RWPE2 (cell line): ENCODE measurements at regions not wholly inside any gene's neighbourhood (a gene's known extent, or its start where the extent isn't known, plus 50 kb on each side); places are given as distances from the start of the nearest gene placed in this dataset.
"Not testable (repeated sequence)": the region's sequence is repeated elsewhere in the genome, so short reads cannot be mapped to it uniquely, and the experiment has no call there.

Experiments used
- ATAC-seq: fragments of 200-7000 bp; cut with Tn5 transposase; 3 replicates; pipeline ENCODE4 v1.9.1; 2021; ENCODE audit warnings: low read depth
- DNase-seq: peaks from one replicate; pipeline ENCODE4 v3.0.0-alpha.2; 2020; ENCODE audit warnings: low spot score
- H3K27ac ChIP-seq: fragments of 450-650 bp; 2 replicates; pipeline ENCODE4 v1.5.1; 2017; ENCODE audit warnings: mild to moderate bottlenecking; ENCODE audit not compliant: poor library complexity, severe bottlenecking
- H3K27me3 ChIP-seq: fragments of 250-450 bp; sonication (Bioruptor Pico); 2 replicates; pipeline ENCODE4 v1.5.1; 2021; ENCODE audit warnings: mild to moderate bottlenecking, moderate library complexity; ENCODE audit not compliant: insufficient read depth, poor library complexity, severe bottlenecking
- H3K36me3 ChIP-seq: fragments of 250-450 bp; sonication (Bioruptor Pico); 2 replicates; pipeline ENCODE4 v1.5.1; 2020; ENCODE audit warnings: low read depth, mild to moderate bottlenecking, moderate library complexity
- H3K4me1 ChIP-seq: fragments of 250-450 bp; sonication (Bioruptor Pico); 2 replicates; pipeline ENCODE4 v1.5.1; 2021; ENCODE audit warnings: mild to moderate bottlenecking, moderate library complexity; ENCODE audit not compliant: insufficient read depth, poor library complexity, severe bottlenecking
- H3K4me3 ChIP-seq: fragments of 250-450 bp; sonication (Bioruptor Pico); 2 replicates; pipeline ENCODE4 v1.5.1; 2021; ENCODE audit warnings: mild to moderate bottlenecking, moderate library complexity; ENCODE audit not compliant: severe bottlenecking
- H3K9me3 ChIP-seq: fragments of 250-450 bp; sonication (Bioruptor Pico); 2 replicates; pipeline ENCODE4 v1.5.1; 2021; ENCODE audit warnings: mild to moderate bottlenecking, moderate library complexity; ENCODE audit not compliant: severe bottlenecking
- TF ChIP-seq, protein P1 (sequence below): fragments of 450-650 bp; IDR thresholded peaks from one replicate; pipeline ENCODE4 v1.5.1; 2017; ENCODE audit warnings: mild to moderate bottlenecking, moderate library complexity; ENCODE audit not compliant: poor library complexity, severe bottlenecking

GRCh38 chrX:40855932-40856515 lies 120.7 kb upstream of the MED14 start:
- TF ChIP-seq, protein P1, sequence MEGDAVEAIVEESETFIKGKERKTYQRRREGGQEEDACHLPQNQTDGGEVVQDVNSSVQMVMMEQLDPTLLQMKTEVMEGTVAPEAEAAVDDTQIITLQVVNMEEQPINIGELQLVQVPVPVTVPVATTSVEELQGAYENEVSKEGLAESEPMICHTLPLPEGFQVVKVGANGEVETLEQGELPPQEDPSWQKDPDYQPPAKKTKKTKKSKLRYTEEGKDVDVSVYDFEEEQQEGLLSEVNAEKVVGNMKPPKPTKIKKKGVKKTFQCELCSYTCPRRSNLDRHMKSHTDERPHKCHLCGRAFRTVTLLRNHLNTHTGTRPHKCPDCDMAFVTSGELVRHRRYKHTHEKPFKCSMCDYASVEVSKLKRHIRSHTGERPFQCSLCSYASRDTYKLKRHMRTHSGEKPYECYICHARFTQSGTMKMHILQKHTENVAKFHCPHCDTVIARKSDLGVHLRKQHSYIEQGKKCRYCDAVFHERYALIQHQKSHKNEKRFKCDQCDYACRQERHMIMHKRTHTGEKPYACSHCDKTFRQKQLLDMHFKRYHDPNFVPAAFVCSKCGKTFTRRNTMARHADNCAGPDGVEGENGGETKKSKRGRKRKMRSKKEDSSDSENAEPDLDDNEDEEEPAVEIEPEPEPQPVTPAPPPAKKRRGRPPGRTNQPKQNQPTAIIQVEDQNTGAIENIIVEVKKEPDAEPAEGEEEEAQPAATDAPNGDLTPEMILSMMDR, result no peak
- Histone ChIP-seq H3K4me1 (no peaks in the 10 kb centered on the region), H3K9me3 (no peaks in the 10 kb centered on the region), H3K27ac (peak overlapping the region; percentile 22), H3K36me3 (no peaks in the 10 kb centered on the region), H3K4me3 (no peak overlapping the region), H3K27me3 (no peaks in the 10 kb centered on the region)
- DNase-seq, result no peak
- ATAC-seq, result no peak

- H3K27me3 ChIP-seq, DNase-seq, ATAC-seq, H3K4me1 ChIP-seq, H3K27ac ChIP-seq, H3K4me3 ChIP-seq, H3K36me3 ChIP-seq, H3K9me3 ChIP-seq: not testable (repeated sequence)
Observed at GRCh38 chrX:40861952-40862554, 126.7 kb upstream of the MED14 start.

- not testable (repeated sequence) for H3K9me3 ChIP-seq, H3K4me1 ChIP-seq, H3K4me3 ChIP-seq, H3K27me3 ChIP-seq, H3K36me3 ChIP-seq, DNase-seq, ATAC-seq, H3K27ac ChIP-seq
Observed at GRCh38 chrX:40863260-40863659, 127.9 kb upstream of the MED14 start.

- Histone ChIP-seq H3K27me3 (no peaks in the 10 kb centered on the region), H3K27ac (no peak overlapping the region), H3K4me1 (peaks cover 9% of the 10 kb centered on the region), H3K9me3 (no peaks in the 10 kb centered on the region), H3K4me3 (no peak overlapping the region), H3K36me3 (no peaks in the 10 kb centered on the region)
- TF ChIP-seq, protein P1, result no peak
- ATAC-seq (no peak), DNase-seq (no peak)
Observed at GRCh38 chrX:40863671-40864070, 128.3 kb upstream of the MED14 start.

DNA sequence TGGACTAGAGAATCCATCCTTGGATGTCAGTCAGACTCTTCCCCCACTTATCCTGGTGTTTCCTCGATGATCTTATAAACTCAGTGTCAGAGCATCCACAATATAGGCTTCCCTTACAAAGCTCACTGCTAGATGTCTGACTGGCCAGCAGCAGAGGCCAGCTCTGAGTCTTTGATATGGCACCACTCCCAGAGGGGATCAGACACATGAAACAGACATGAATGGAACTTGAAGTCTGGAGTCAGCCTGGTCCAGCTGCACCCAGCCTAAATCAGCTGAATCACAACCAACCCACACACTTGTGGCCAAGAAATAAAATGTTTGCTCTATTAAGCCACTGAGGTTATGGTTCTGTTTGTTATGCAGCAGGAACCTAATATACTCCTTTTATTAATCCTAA lies 129.6 kb upstream of the MED14 start:
- no peaks in the 10 kb centered on the region for H3K27me3 ChIP-seq
- ATAC-seq, result no peak
- no peaks in the 10 kb centered on the region for H3K9me3 ChIP-seq
- TF ChIP-seq, protein P1, result no peak
- H3K4me1 ChIP-seq, result peaks cover 9% of the 10 kb centered on the region
- no peak overlapping the region for H3K4me3 ChIP-seq
- no peaks in the 10 kb centered on the region for H3K36me3 ChIP-seq
- no peak for DNase-seq
- no peak overlapping the region for H3K27ac ChIP-seq

- no peak for DNase-seq
- H3K36me3 ChIP-seq, result no peaks in the 10 kb centered on the region
- H3K27me3 ChIP-seq, result no peaks in the 10 kb centered on the region
- H3K27ac ChIP-seq, result peak overlapping the region; percentile 70
- peaks cover 9% of the 10 kb centered on the region for H3K4me1 ChIP-seq
- no peaks in the 10 kb centered on the region for H3K9me3 ChIP-seq
- no peak for ATAC-seq
- no peak overlapping the region for H3K4me3 ChIP-seq
- TF ChIP-seq, protein P1, result no peak
Observed at GRCh38 chrX:40866893-40867292, 131.6 kb upstream of the MED14 start.
